Suprapubic skin (tissue), 4 donors: ENCODE measurements at regions not wholly inside any gene's neighbourhood (a gene's known extent, or its start where the extent isn't known, plus 50 kb on each side); places are given as distances from the start of the nearest gene placed in this dataset.
A peak's percentile ranks its signal among the peaks of the same experiment; 100 is the strongest.

Experiments
- DNase-seq, 2 donors: peaks; one replicate each; pipeline ENCODE4 v3.0.0-alpha.2; 2019; ENCODE audit warnings: low spot score in 2 of 2
- H3K27ac ChIP-seq: fragments of 200-600 bp; sonication (generic); one replicate; pipeline ENCODE4 v1.5.1; 2019
- H3K27me3 ChIP-seq: fragments of 200-600 bp; sonication (generic); one replicate; pipeline ENCODE4 v1.5.1; 2019
- H3K36me3 ChIP-seq: fragments of 200-600 bp; sonication (generic); one replicate; pipeline ENCODE4 v1.5.1; 2019
- H3K4me1 ChIP-seq: fragments of 200-600 bp; sonication (generic); one replicate; pipeline ENCODE4 v1.5.1; 2019
- H3K4me3 ChIP-seq: fragments of 200-600 bp; sonication (generic); one replicate; pipeline ENCODE4 v1.5.1; 2019; ENCODE audit warnings: mild to moderate bottlenecking
- H3K9me3 ChIP-seq: fragments of 200-600 bp; sonication (generic); one replicate; pipeline ENCODE4 v1.5.1; 2019
- EP300 ChIP-seq: sonication (generic); formaldehyde crosslinking; IDR thresholded peaks from one replicate; pipeline ENCODE4 v1.6.1; 2017; ENCODE audit warnings: antibody characterized with exemption
- POLR2A ChIP-seq, 2 donors: fragments of 450-650 bp; IDR thresholded peaks; one replicate each; pipeline ENCODE4 v1.6.1; 2017; ENCODE audit warnings: antibody characterized with exemption in 2 of 2, mild to moderate bottlenecking in 2 of 2, moderate library complexity in 2 of 2
- POLR2AphosphoS5 ChIP-seq, 3 donors: sonication (generic); formaldehyde crosslinking; IDR thresholded peaks; one replicate each; pipeline ENCODE4 v1.6.1; 2017; ENCODE audit warnings: antibody characterized with exemption in 3 of 3
- WGBS: methylation state at CpG from one replicate; pipeline ENCODE4 v1.1.5; 2018; 5-methylcytosine and 5-hydroxymethylcytosine counted together
- TF ChIP-seq, protein P1 (sequence below), 2 donors: fragments of 200-600 bp in 1 of 2; fragments of 450-650 bp in 1 of 2; sonication (generic) in 1 of 2; IDR thresholded peaks; one replicate each; pipeline ENCODE4 v1.5.1; 2016 to 2019; ENCODE audit warnings: antibody characterized with exemption in 2 of 2, mild to moderate bottlenecking in 1 of 2, moderate library complexity in 1 of 2

DNA sequence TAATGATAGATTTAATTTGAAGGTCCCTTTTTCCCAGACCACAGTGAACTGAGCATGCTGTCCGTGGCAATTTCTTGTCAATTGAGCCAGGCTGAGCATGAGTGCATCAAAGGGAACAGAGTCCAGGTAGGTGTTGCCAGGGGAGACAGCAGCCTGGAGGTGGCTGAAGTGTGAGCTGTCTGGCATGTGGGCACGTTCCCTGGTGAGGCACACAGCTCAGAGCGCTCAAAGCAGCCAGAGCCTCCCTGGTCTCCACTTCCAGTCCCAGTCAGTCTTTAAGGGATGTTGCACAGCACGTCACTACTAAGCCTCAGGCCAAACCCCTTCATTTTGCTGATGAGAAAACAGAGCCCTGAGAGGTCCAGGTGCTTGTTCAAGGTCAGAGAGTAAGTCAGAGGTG, 251.4 kb downstream of the MATN1 start:
- H3K27ac ChIP-seq: no peak overlapping the region
- H3K9me3 ChIP-seq: no peaks in the 10 kb centered on the region
- TF ChIP-seq POLR2A (IDR thresholded peaks at IDR 0.05): no peak
- no peak for TF ChIP-seq EP300
- TF ChIP-seq, protein P1, sequence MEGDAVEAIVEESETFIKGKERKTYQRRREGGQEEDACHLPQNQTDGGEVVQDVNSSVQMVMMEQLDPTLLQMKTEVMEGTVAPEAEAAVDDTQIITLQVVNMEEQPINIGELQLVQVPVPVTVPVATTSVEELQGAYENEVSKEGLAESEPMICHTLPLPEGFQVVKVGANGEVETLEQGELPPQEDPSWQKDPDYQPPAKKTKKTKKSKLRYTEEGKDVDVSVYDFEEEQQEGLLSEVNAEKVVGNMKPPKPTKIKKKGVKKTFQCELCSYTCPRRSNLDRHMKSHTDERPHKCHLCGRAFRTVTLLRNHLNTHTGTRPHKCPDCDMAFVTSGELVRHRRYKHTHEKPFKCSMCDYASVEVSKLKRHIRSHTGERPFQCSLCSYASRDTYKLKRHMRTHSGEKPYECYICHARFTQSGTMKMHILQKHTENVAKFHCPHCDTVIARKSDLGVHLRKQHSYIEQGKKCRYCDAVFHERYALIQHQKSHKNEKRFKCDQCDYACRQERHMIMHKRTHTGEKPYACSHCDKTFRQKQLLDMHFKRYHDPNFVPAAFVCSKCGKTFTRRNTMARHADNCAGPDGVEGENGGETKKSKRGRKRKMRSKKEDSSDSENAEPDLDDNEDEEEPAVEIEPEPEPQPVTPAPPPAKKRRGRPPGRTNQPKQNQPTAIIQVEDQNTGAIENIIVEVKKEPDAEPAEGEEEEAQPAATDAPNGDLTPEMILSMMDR (IDR thresholded peaks at IDR 0.05): no peak
- no peak for TF ChIP-seq POLR2AphosphoS5 (IDR thresholded peaks at IDR 0.05)
- DNase-seq: peak; percentile 13 to 43
- H3K4me1 ChIP-seq: no peaks in the 10 kb centered on the region
- no peaks in the 10 kb centered on the region for H3K36me3 ChIP-seq
- no peaks in the 10 kb centered on the region for H3K27me3 ChIP-seq
- no peak overlapping the region for H3K4me3 ChIP-seq
- 48% methylated on average over 4 of the region's 4 CpGs for WGBS

DNA sequence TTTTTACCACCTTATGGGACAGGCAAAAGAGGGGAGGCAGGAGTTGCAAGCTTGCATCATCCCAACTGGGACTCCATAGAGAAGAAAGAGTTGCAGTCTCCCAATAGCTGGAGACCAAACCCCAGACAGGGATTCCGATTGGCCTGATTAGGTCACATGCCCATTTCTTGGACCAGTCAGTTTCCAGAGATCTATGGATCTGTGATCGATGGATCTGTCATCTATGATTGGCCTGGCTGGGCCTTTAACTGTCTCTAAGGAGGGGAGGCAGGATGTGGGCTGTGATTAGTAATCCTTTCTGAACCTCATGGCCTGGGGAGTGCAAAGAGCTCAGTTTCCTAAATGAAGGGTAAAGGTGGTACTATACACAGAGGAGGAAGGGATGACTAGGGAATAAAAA, 252.1 kb downstream of the MATN1 start:
- no peak overlapping the region for H3K27ac ChIP-seq
- no peaks in the 10 kb centered on the region for H3K27me3 ChIP-seq
- TF ChIP-seq, protein P1 (IDR thresholded peaks at IDR 0.05): no peak
- TF ChIP-seq POLR2AphosphoS5 (IDR thresholded peaks at IDR 0.05) (no peak), EP300 (no peak), POLR2A (IDR thresholded peaks at IDR 0.05) (no peak)
- H3K9me3 ChIP-seq: no peaks in the 10 kb centered on the region
- H3K36me3 ChIP-seq: no peaks in the 10 kb centered on the region
- 100% methylated on average over 2 of the region's 2 CpGs for WGBS
- H3K4me3 ChIP-seq: no peak overlapping the region
- DNase-seq: peak in 1 of 2 donors; percentile 24
- H3K4me1 ChIP-seq: no peaks in the 10 kb centered on the region

DNA sequence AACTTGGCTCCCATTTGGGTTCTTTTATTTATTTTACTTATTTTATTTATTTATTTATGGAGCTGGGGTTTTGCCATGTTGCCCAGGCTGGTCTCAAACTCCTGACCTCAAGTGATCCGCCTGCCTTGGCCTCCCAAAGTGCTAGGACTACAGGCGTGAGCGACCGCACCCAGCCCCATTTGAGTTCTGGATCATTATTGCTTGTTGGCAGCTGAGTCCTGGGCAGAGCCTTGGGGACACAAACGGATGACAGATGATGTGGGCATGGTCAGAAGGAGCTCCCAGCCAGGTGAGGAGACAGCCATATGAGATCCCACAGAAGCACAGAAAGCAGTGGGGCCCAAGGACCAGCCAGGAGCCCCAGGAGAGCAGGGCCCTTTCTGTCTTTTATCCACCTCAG, 254.0 kb downstream of the MATN1 start:
- 68% methylated on average over 5 of the region's 5 CpGs for WGBS
- DNase-seq: peak in 1 of 2 donors; percentile 62
- Histone ChIP-seq H3K27me3 (no peaks in the 10 kb centered on the region), H3K4me1 (no peaks in the 10 kb centered on the region), H3K36me3 (no peaks in the 10 kb centered on the region), H3K27ac (no peak overlapping the region), H3K9me3 (no peaks in the 10 kb centered on the region), H3K4me3 (no peak overlapping the region)
- TF ChIP-seq POLR2AphosphoS5 (IDR thresholded peaks at IDR 0.05): no peak
- TF ChIP-seq, protein P1 (IDR thresholded peaks at IDR 0.05): no peak
- no peak for TF ChIP-seq EP300
- no peak for TF ChIP-seq POLR2A (IDR thresholded peaks at IDR 0.05)

DNA sequence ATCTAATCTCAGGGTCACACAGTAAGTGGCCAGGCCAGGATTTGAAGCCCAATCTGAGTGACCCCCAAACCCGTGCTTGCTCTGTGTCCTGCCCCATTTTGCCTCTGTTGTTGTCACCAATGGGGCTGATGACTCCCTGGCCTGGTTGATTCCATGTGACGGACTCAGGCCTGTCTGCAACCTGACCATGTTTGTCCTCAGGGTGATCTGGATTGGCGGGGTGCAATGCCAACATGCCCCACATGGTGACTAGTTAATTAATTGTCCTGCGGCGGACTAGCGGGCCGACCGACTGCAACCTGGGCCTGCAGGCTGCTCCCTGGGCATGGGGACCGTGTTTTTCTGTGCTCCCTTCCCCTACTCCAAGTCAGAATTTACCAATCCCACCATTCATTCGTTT, 256.3 kb downstream of the MATN1 start:
- Histone ChIP-seq H3K36me3 (no peaks in the 10 kb centered on the region), H3K9me3 (no peaks in the 10 kb centered on the region), H3K4me3 (no peak overlapping the region), H3K27me3 (no peaks in the 10 kb centered on the region), H3K27ac (no peak overlapping the region), H3K4me1 (no peaks in the 10 kb centered on the region)
- TF ChIP-seq, protein P1 (IDR thresholded peaks at IDR 0.05): no peak
- TF ChIP-seq POLR2A (IDR thresholded peaks at IDR 0.05) (no peak), EP300 (no peak), POLR2AphosphoS5 (IDR thresholded peaks at IDR 0.05) (no peak)
- peak; percentile 31 to 55 for DNase-seq
- 87% methylated on average over 9 of the region's 10 CpGs for WGBS

DNA sequence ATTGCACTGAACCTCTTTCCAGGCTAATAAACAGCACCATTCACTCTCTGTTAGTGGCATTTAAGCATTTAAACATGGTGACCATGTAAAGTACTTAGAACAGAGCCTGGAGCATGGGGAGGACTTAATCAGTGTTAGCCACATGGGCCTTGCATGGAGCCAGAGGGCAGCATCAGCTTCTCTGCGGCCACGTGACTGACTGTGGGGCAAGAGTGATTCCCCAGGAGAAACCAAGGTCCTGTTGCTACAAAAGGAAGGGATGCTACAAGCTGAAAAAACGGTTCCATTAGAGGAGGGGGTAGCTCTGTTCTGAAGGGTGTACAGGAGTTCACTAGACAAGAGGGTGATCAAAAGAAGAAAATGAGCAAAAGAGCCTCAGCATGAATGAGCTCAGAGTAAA, 256.8 kb downstream of the MATN1 start:
- 84% methylated on average over 3 of the region's 3 CpGs for WGBS
- peak in 1 of 2 donors; percentile 23 for DNase-seq
- TF ChIP-seq EP300: no peak
- TF ChIP-seq POLR2AphosphoS5 (IDR thresholded peaks at IDR 0.05): no peak
- TF ChIP-seq POLR2A (IDR thresholded peaks at IDR 0.05): no peak
- TF ChIP-seq, protein P1 (IDR thresholded peaks at IDR 0.05): no peak

More for the DNA sequence above, 256.8 kb downstream of the MATN1 start:
- H3K4me3 ChIP-seq: no peak overlapping the region
- H3K4me1 ChIP-seq: no peaks in the 10 kb centered on the region
- no peak overlapping the region for H3K27ac ChIP-seq
- H3K36me3 ChIP-seq: no peaks in the 10 kb centered on the region
- no peaks in the 10 kb centered on the region for H3K27me3 ChIP-seq
- H3K9me3 ChIP-seq: no peaks in the 10 kb centered on the region
